ENCODE measurements at regions not wholly inside any gene's neighbourhood (a gene's known extent, or its start where the extent isn't known, plus 50 kb on each side); places are given as distances from the start of the nearest gene placed in this dataset.
"Not testable (repeated sequence)": the region's sequence is repeated elsewhere in the genome, so short reads cannot be mapped to it uniquely, and the experiment has no call there.

GRCh38 chr7:39758234-39758970 is 135.0 kb downstream of the RALA start:
- Histone ChIP-seq H3K36me3 (no peaks in the 10 kb centered on the region), H3K4me3 (no peak overlapping the region), H3K9me3 (no peaks in the 10 kb centered on the region), H3K27ac (no peak overlapping the region), H3K27me3 (no peaks in the 10 kb centered on the region), H3K4me1 (peaks cover 0 to 14% (median 11%) of the 10 kb centered on the region in 4 donors)
- no peak for TF ChIP-seq CTCF (IDR thresholded peaks at IDR 0.05)
- intact Hi-C loops (cut with DNase I; ENCODE audit: low total_unique reads), result no loop called here
- no peak for DNase-seq

- no peak for DNase-seq
- intact Hi-C loops (cut with DNase I; ENCODE audit: low total_unique reads), result no loop called here
- H3K4me1 ChIP-seq, result peaks cover 0 to 3% (median 0%) of the 10 kb centered on the region in 4 donors
- no peaks in the 10 kb centered on the region for H3K27me3 ChIP-seq
- no peak for TF ChIP-seq CTCF (IDR thresholded peaks at IDR 0.05)
- H3K4me3 ChIP-seq, result no peak overlapping the region
- H3K9me3 ChIP-seq, result no peaks in the 10 kb centered on the region
- H3K36me3 ChIP-seq, result no peaks in the 10 kb centered on the region
- H3K27ac ChIP-seq, result no peak overlapping the region
These were observed 138.1 kb downstream of the RALA start for GRCh38 chr7:39761449-39761848.

GRCh38 chr7:39762466-39762865 is 139.1 kb downstream of the RALA start:
- H3K36me3 ChIP-seq; DNase-seq; H3K4me3 ChIP-seq; H3K4me1 ChIP-seq; H3K9me3 ChIP-seq; H3K27ac ChIP-seq; H3K27me3 ChIP-seq; intact Hi-C loops (cut with DNase I; ENCODE audit: low total_unique reads): not testable (repeated sequence)

- DNase-seq, H3K9me3 ChIP-seq: not testable (repeated sequence)
These were observed 139.5 kb downstream of the RALA start for GRCh38 chr7:39762881-39763280.

GRCh38 chr7:39765833-39766232 is 142.5 kb downstream of the RALA start:
- intact Hi-C loops (cut with DNase I; ENCODE audit: low total_unique reads); H3K27ac ChIP-seq; H3K9me3 ChIP-seq; H3K4me3 ChIP-seq; H3K4me1 ChIP-seq; DNase-seq; H3K27me3 ChIP-seq: not testable (repeated sequence)
- H3K36me3 ChIP-seq, result peaks cover 0 to 14% (median 8%) of the 10 kb centered on the region in 3 donors

More at GRCh38 chr7:39762881-39763280, 139.5 kb downstream of the RALA start:
- H3K27me3 ChIP-seq; H3K4me3 ChIP-seq; H3K4me1 ChIP-seq; H3K36me3 ChIP-seq; intact Hi-C loops (cut with DNase I; ENCODE audit: low total_unique reads); H3K27ac ChIP-seq: not testable (repeated sequence)

GRCh38 chr7:39768439-39768838 is 145.1 kb downstream of the RALA start:
- H3K9me3 ChIP-seq; H3K4me1 ChIP-seq; H3K27ac ChIP-seq; H3K4me3 ChIP-seq; intact Hi-C loops (cut with DNase I; ENCODE audit: low total_unique reads); DNase-seq; H3K27me3 ChIP-seq: not testable (repeated sequence)
- peaks cover 4 to 23% (median 23%) of the 10 kb centered on the region in 3 donors for H3K36me3 ChIP-seq

GRCh38 chr7:39774341-39774851 is 151.0 kb downstream of the RALA start:
- intact Hi-C loops (cut with DNase I; ENCODE audit: low total_unique reads); H3K4me1 ChIP-seq; H3K27ac ChIP-seq; DNase-seq; H3K9me3 ChIP-seq; H3K4me3 ChIP-seq; H3K27me3 ChIP-seq: not testable (repeated sequence)
- peaks cover 4 to 15% (median 9%) of the 10 kb centered on the region in 3 donors for H3K36me3 ChIP-seq

- DNase-seq; H3K4me1 ChIP-seq; intact Hi-C loops (cut with DNase I; ENCODE audit: low total_unique reads); H3K9me3 ChIP-seq; H3K27ac ChIP-seq; H3K4me3 ChIP-seq; H3K27me3 ChIP-seq: not testable (repeated sequence)
- peaks cover 2 to 22% (median 12%) of the 10 kb centered on the region in 3 donors for H3K36me3 ChIP-seq
These were observed 158.2 kb downstream of the RALA start for GRCh38 chr7:39781557-39781956.

- peaks cover 3 to 30% (median 16%) of the 10 kb centered on the region in 3 donors for H3K36me3 ChIP-seq
- intact Hi-C loops (cut with DNase I; ENCODE audit: low total_unique reads), result not testable (repeated sequence)
These were observed 163.1 kb downstream of the RALA start for GRCh38 chr7:39786440-39786839.

GRCh38 chr7:39791035-39791434 is 159.0 kb upstream of the CDK13 start:
- H3K27ac ChIP-seq; H3K27me3 ChIP-seq; H3K4me3 ChIP-seq; H3K9me3 ChIP-seq; intact Hi-C loops (cut with DNase I; ENCODE audit: low total_unique reads); DNase-seq; H3K4me1 ChIP-seq: not testable (repeated sequence)
- peaks cover 8 to 53% (median 25%) of the 10 kb centered on the region in 3 donors for H3K36me3 ChIP-seq

More at GRCh38 chr7:39786440-39786839, 163.1 kb downstream of the RALA start:
- not testable (repeated sequence) for H3K27me3 ChIP-seq, H3K4me1 ChIP-seq, H3K27ac ChIP-seq, H3K4me3 ChIP-seq, H3K9me3 ChIP-seq, DNase-seq

- H3K27me3 ChIP-seq; H3K4me1 ChIP-seq; DNase-seq; H3K27ac ChIP-seq; intact Hi-C loops (cut with DNase I; ENCODE audit: low total_unique reads); H3K9me3 ChIP-seq; H3K4me3 ChIP-seq: not testable (repeated sequence)
- H3K36me3 ChIP-seq, result peaks cover 8 to 53% (median 25%) of the 10 kb centered on the region in 3 donors
These were observed 158.1 kb upstream of the CDK13 start for GRCh38 chr7:39791911-39792310.

GRCh38 chr7:39793026-39793425 is 157.0 kb upstream of the CDK13 start:
- H3K36me3 ChIP-seq, result peaks cover 8 to 53% (median 25%) of the 10 kb centered on the region in 3 donors
- H3K4me3 ChIP-seq; intact Hi-C loops (cut with DNase I; ENCODE audit: low total_unique reads); H3K9me3 ChIP-seq; H3K27me3 ChIP-seq; DNase-seq; H3K27ac ChIP-seq; H3K4me1 ChIP-seq: not testable (repeated sequence)
